Natural killer cell (primary cell): ENCODE measurements at regions not wholly inside any gene's neighbourhood (a gene's known extent, or its start where the extent isn't known, plus 50 kb on each side); places are given as distances from the start of the nearest gene placed in this dataset.

Experiments used
- ATAC-seq, 3 donors: fragments of 150-1000 bp in 2 of 3; fragments of 200-7000 bp in 1 of 3; cut with Tn5 transposase; 1 replicate in 1 of 3; 2 replicates in 2 of 3; pipeline ENCODE4 v1.10.0; 2021; ENCODE audit warnings: mild to moderate bottlenecking in 2 of 3, moderate library complexity in 2 of 3
- DNase-seq, 2 donors: peaks; one replicate each; pipeline versions ENCODE4 v3.0.0 to v3.0.0-alpha.2; 2013 to 2021; ENCODE audit warnings: mixed read lengths in 1 of 2
- H3K27ac ChIP-seq: one replicate; pipeline ENCODE4 v1.5.1; 2013; ENCODE audit warnings: mild to moderate bottlenecking, low read length
- H3K27me3 ChIP-seq: one replicate; pipeline ENCODE4 v1.6.1; 2013; ENCODE audit warnings: low read length; ENCODE audit not compliant: control insufficient read depth, insufficient read depth
- H3K36me3 ChIP-seq: one replicate; pipeline ENCODE4 v1.6.1; 2013; ENCODE audit warnings: low read length; ENCODE audit not compliant: control insufficient read depth, insufficient read depth
- H3K4me1 ChIP-seq: one replicate; pipeline ENCODE4 v1.6.1; 2013; ENCODE audit warnings: low read length; ENCODE audit not compliant: control insufficient read depth, insufficient read depth
- H3K4me3 ChIP-seq: one replicate; pipeline ENCODE4 v1.5.1; 2013; ENCODE audit warnings: low read length
- H3K9me3 ChIP-seq: one replicate; pipeline ENCODE4 v1.6.1; 2013; ENCODE audit warnings: low read length; ENCODE audit not compliant: control insufficient read depth, insufficient read depth
- H3K27ac Mint-ChIP-seq, 2 donors: one replicate each; pipeline ENCODE4 v1.8.0; 2022; ENCODE audit warnings: mild to moderate bottlenecking in 2 of 2, mixed read lengths in 2 of 2, moderate library complexity in 1 of 2
- H3K27me3 Mint-ChIP-seq, 2 donors: one replicate each; pipeline ENCODE4 v1.8.0; 2022; ENCODE audit warnings: low read depth in 2 of 2, mixed read lengths in 2 of 2
- H3K36me3 Mint-ChIP-seq: one replicate; pipeline ENCODE4 v1.8.0; 2022; ENCODE audit warnings: mixed read lengths
- H3K4me1 Mint-ChIP-seq, 2 donors: one replicate each; pipeline ENCODE4 v1.8.0; 2022; ENCODE audit warnings: mixed read lengths in 2 of 2
- H3K4me3 Mint-ChIP-seq: one replicate; pipeline ENCODE4 v1.8.0; 2022; ENCODE audit warnings: mild to moderate bottlenecking, moderate library complexity, mixed read lengths
- H3K9me3 Mint-ChIP-seq, 2 donors: one replicate each; pipeline ENCODE4 v1.8.0; 2022; ENCODE audit warnings: mixed read lengths in 2 of 2
- WGBS: methylation state at CpG from one replicate; pipeline ENCODE4 v1.1.7; 2013; ENCODE audit warnings: missing lambda C conversion rate; ENCODE audit not compliant: insufficient coverage; 5-methylcytosine and 5-hydroxymethylcytosine counted together
- intact Hi-C: fragments of 100-400 bp; cut with micrococcal nuclease; formaldehyde crosslinking; loops from one replicate; pipeline ENCODE4 v1.14.2; 2022
- TF ChIP-seq, protein P1 (sequence below): fragments of 200-600 bp; IDR thresholded peaks from one replicate; pipeline ENCODE4 v1.8.0; 2022; ENCODE audit warnings: antibody characterized with exemption

DNA sequence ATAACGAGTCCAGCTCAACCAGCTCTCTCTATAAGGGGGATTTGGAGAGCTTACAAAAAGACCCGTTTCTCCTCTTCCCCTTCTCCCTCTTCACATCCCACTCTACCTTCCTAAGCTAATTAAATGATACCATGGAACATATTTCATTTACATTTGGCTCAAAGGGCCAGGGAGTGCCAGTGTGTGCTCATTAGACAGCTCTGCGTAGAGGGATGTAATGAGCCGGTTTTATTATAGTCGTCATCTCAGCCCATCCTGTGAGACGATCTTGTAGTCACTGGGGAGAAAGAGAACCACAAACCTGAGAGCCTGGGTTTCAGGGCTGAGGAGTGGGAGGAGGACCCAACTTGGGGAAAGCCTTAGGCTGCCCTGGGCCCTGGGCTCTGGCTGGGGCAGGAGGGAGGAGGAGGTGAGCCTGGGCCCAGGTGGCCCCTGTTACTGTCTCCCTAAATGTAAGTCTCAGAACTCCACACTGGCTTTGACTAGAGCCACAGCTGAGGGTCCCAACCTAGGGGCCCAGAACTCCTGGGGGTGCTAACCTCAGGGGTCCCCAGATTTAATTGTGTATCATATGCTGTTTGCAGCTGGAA is 354.6 kb downstream of the MATN1 start:
- Mint-ChIP-seq H3K27me3 (peaks cover 0 to 17% of the 10 kb centered on the region in 2 donors), H3K9me3 (no peaks in the 10 kb centered on the region), H3K4me3 (no peak overlapping the region), H3K27ac (no peak overlapping the region), H3K4me1 (no peaks in the 10 kb centered on the region), H3K36me3 (no peaks in the 10 kb centered on the region)
- DNase-seq (no peak), ATAC-seq (no peak)
- Histone ChIP-seq H3K36me3 (no peaks in the 10 kb centered on the region), H3K4me1 (no peaks in the 10 kb centered on the region), H3K27me3 (no peaks in the 10 kb centered on the region), H3K27ac (no peak overlapping the region), H3K4me3 (no peak overlapping the region), H3K9me3 (no peaks in the 10 kb centered on the region)
- intact Hi-C loops: no loop called here
- TF ChIP-seq, protein P1, sequence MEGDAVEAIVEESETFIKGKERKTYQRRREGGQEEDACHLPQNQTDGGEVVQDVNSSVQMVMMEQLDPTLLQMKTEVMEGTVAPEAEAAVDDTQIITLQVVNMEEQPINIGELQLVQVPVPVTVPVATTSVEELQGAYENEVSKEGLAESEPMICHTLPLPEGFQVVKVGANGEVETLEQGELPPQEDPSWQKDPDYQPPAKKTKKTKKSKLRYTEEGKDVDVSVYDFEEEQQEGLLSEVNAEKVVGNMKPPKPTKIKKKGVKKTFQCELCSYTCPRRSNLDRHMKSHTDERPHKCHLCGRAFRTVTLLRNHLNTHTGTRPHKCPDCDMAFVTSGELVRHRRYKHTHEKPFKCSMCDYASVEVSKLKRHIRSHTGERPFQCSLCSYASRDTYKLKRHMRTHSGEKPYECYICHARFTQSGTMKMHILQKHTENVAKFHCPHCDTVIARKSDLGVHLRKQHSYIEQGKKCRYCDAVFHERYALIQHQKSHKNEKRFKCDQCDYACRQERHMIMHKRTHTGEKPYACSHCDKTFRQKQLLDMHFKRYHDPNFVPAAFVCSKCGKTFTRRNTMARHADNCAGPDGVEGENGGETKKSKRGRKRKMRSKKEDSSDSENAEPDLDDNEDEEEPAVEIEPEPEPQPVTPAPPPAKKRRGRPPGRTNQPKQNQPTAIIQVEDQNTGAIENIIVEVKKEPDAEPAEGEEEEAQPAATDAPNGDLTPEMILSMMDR: no peak
- WGBS: 76% methylated on average over 5 of the region's 6 CpGs

GRCh38 chr1:30366911-30367310 is 356.5 kb downstream of the MATN1 start:
- H3K27me3 Mint-ChIP-seq: peaks cover 0 to 23% of the 10 kb centered on the region in 2 donors
- DNase-seq: no peak
- Histone ChIP-seq H3K4me1 (no peaks in the 10 kb centered on the region), H3K27ac (no peak overlapping the region), H3K36me3 (no peaks in the 10 kb centered on the region), H3K4me3 (no peak overlapping the region), H3K27me3 (no peaks in the 10 kb centered on the region), H3K9me3 (no peaks in the 10 kb centered on the region)
- H3K9me3 Mint-ChIP-seq: no peaks in the 10 kb centered on the region
- no peaks in the 10 kb centered on the region for H3K4me1 Mint-ChIP-seq
- intact Hi-C loops: no loop called here
- no peak for ATAC-seq
- no peak overlapping the region for H3K4me3 Mint-ChIP-seq
- H3K36me3 Mint-ChIP-seq: no peaks in the 10 kb centered on the region
- H3K27ac Mint-ChIP-seq: no peak overlapping the region
- TF ChIP-seq, protein P1: no peak
- 68% methylated on average over 4 of the region's 5 CpGs for WGBS

- no peaks in the 10 kb centered on the region for H3K9me3 ChIP-seq
- no peaks in the 10 kb centered on the region for H3K4me1 Mint-ChIP-seq
- H3K27ac Mint-ChIP-seq: no peak overlapping the region
- H3K27me3 ChIP-seq: no peaks in the 10 kb centered on the region
- intact Hi-C loops: no loop called here
- H3K4me3 Mint-ChIP-seq: no peak overlapping the region
- H3K4me3 ChIP-seq: no peak overlapping the region
- peaks cover 0 to 23% of the 10 kb centered on the region in 2 donors for H3K27me3 Mint-ChIP-seq
- H3K36me3 ChIP-seq: no peaks in the 10 kb centered on the region
- no peaks in the 10 kb centered on the region for H3K4me1 ChIP-seq
- no peaks in the 10 kb centered on the region for H3K9me3 Mint-ChIP-seq
- DNase-seq (no peak), ATAC-seq (no peak)
- H3K36me3 Mint-ChIP-seq: no peaks in the 10 kb centered on the region
- H3K27ac ChIP-seq: no peak overlapping the region
- TF ChIP-seq, protein P1: no peak
- 100% methylated on average over 1 of the region's 4 CpGs for WGBS
Observed at GRCh38 chr1:30366199-30366598, 357.2 kb downstream of the MATN1 start.

DNA sequence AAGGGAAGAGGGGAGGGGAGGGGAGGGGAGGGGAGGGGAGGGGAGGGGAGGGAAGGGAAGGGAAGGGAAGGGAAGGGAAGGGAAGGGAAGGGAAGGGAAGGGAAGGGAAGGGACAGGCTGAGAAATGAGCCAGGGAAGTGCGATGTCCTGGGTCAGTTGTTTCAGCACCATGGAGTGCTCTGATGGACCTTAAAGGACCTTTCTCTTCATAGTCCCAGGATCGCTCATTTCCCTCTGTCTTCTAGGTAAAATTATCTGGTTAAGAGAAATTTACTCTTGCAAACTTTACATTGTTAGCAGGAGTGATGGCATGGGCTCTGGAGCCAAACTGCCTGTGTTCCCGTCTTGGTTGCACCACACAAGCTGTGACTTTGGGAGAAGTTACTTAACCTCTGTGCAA is 357.8 kb downstream of the MATN1 start:
- Mint-ChIP-seq H3K9me3 (no peaks in the 10 kb centered on the region), H3K27ac (no peak overlapping the region), H3K36me3 (no peaks in the 10 kb centered on the region), H3K4me1 (no peaks in the 10 kb centered on the region), H3K27me3 (peaks cover 0 to 20% of the 10 kb centered on the region in 2 donors), H3K4me3 (no peak overlapping the region)
- WGBS: 88% methylated on average over 2 of the region's 3 CpGs
- H3K4me3 ChIP-seq: no peak overlapping the region
- no peaks in the 10 kb centered on the region for H3K27me3 ChIP-seq
- no peaks in the 10 kb centered on the region for H3K4me1 ChIP-seq
- no peaks in the 10 kb centered on the region for H3K9me3 ChIP-seq
- ATAC-seq (no peak), DNase-seq (no peak)
- H3K36me3 ChIP-seq: no peaks in the 10 kb centered on the region
- TF ChIP-seq, protein P1: no peak
- intact Hi-C loops: no loop called here
- no peak overlapping the region for H3K27ac ChIP-seq
